ENCODE measurements at regions not wholly inside any gene's neighbourhood (a gene's known extent, or its start where the extent isn't known, plus 50 kb on each side); places are given as distances from the start of the nearest gene placed in this dataset.

DNA sequence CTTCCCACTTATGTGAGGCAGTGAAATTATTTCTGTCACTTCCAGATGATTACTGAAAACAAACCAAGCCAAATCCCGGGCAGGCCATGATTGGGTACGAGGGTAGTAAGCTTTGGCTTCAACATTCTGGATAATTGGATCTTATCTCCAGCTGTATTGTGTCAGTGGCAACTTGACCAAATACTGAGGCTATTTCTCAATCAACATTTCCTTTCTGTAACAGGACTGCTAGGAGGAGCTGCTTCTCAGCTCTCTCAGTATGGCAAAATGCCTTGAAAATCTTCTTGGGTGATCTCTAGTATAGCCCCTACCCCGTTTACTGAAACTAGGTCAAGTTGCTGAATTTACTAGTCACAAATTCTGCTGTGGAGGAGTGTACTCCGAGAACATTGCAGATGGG, 169.3 kb upstream of the FRMPD4 start:
- ATAC-seq: no peak
- no peak overlapping the region for H3K4me2 ChIP-seq (ENCODE audit: low read depth, low read length)
- in situ Hi-C loops (cut with HindIII; ENCODE audit: extremely low pct_ligation_motif_present, low pct_unique_long_range_greater_than_20kb) (no loop called here), intact Hi-C loops (cut with micrococcal nuclease; ENCODE audit: unreplicated experiment) (no loop called here)
- no peak overlapping the region for H3K4me3 ChIP-seq (replicated peaks in 1 of 3; ENCODE audit: insufficient read depth in 1 of 3, low read depth in 2 of 3, low read length in 3 of 3)
- POLR2A ChIA-PET: no interaction called here
- no peaks in the 10 kb centered on the region for H3K36me3 ChIP-seq (replicated peaks in 1 of 2; ENCODE audit: control insufficient read depth in 1 of 2, insufficient read depth in 2 of 2, low read length in 2 of 2)
- H3K4me1 ChIP-seq (ENCODE audit: insufficient read depth, low read length): no peaks in the 10 kb centered on the region
- no peaks in the 10 kb centered on the region for H4K20me1 ChIP-seq (ENCODE audit: insufficient read depth, low read length)
- H3K27ac ChIP-seq (ENCODE audit: extremely low read length, insufficient read depth, low read length): no peak overlapping the region
- CTCF ChIA-PET (ENCODE audit: low intra/inter-chr PET ratio, low total read pairs): no interaction called here
- no peak for DNase-seq (ENCODE audit: low spot score)
- FAIRE-seq: no peak
- BruUV-seq (replicated peaks): no TSS peak
- H3K79me2 ChIP-seq (ENCODE audit: insufficient read depth, low read length): no peaks in the 10 kb centered on the region
- H3K9me3 ChIP-seq (ENCODE audit: low read length): no peaks in the 10 kb centered on the region
- TF ChIP-seq CAMTA2 (CRISPR knock-in tag; IDR thresholded peaks at IDR 0.05; ENCODE audit: borderline replicate concordance): no peak
- WGBS (ENCODE audit: low lambda C conversion rate): 0% methylated on average over 3 of the region's 4 CpGs
- no peak overlapping the region for H3K9ac ChIP-seq (ENCODE audit: insufficient read depth, low read depth, low read length)
- H3K27me3 ChIP-seq (ENCODE audit: control insufficient read depth in 1 of 2, insufficient read depth in 2 of 2, low read length in 2 of 2): no peaks in the 10 kb centered on the region
- H2AFZ ChIP-seq (ENCODE audit: low read length): no peak overlapping the region

DNA sequence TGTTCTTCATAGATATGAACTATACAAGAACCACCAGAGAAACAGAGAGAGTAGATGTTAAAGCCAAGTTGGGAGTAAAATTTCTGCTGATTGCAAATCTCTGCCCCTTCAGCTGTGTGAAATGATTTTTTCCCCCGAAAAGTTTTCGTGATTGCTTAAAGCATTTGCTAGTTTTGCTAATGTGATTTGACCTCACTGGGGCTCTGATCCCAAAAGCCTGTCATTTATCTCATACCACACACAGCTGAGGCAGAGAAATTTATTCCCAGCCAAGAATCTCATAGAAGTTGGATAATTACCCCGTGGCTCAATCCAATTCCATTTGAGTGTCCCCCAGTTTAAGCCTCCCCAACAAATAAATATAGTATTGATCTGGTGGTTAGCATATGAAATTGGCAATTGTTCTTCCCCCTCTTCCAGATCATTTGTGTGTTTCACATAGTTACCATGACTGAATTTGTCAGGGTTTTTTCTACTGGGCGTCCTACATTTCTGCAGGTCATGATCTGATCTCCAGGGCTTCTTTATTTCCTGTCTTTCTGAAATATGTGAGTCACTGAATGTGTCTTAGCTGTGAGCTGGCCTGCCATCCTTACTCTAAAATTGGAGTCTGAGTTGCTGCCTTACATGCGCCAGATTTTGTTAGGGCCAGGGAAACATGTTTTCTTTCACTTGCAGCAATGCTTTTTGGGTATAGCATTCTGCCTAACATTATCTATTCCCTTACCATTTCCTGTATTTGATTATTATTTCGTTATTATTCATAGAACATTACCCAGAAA, 167.5 kb upstream of the FRMPD4 start:
- Histone ChIP-seq H4K20me1 (ENCODE audit: insufficient read depth, low read length) (no peaks in the 10 kb centered on the region), H3K4me1 (ENCODE audit: insufficient read depth, low read length) (no peaks in the 10 kb centered on the region), H3K27ac (ENCODE audit: extremely low read length, insufficient read depth, low read length) (no peak overlapping the region), H2AFZ (ENCODE audit: low read length) (no peak overlapping the region), H3K9ac (ENCODE audit: insufficient read depth, low read depth, low read length) (no peak overlapping the region), H3K27me3 (ENCODE audit: control insufficient read depth in 1 of 2, insufficient read depth in 2 of 2, low read length in 2 of 2) (no peaks in the 10 kb centered on the region), H3K9me3 (ENCODE audit: low read length) (no peaks in the 10 kb centered on the region), H3K36me3 (replicated peaks in 1 of 2; ENCODE audit: control insufficient read depth in 1 of 2, insufficient read depth in 2 of 2, low read length in 2 of 2) (no peaks in the 10 kb centered on the region), H3K4me3 (replicated peaks in 1 of 3; ENCODE audit: insufficient read depth in 1 of 3, low read depth in 2 of 3, low read length in 3 of 3) (no peak overlapping the region), H3K79me2 (ENCODE audit: insufficient read depth, low read length) (no peaks in the 10 kb centered on the region), H3K4me2 (ENCODE audit: low read depth, low read length) (no peak overlapping the region)
- no TSS peak for BruUV-seq (replicated peaks)
- DNase-seq (ENCODE audit: low spot score) (no peak), FAIRE-seq (no peak), ATAC-seq (no peak)
- in situ Hi-C loops (cut with HindIII; ENCODE audit: extremely low pct_ligation_motif_present, low pct_unique_long_range_greater_than_20kb) (no loop called here), intact Hi-C loops (cut with micrococcal nuclease; ENCODE audit: unreplicated experiment) (no loop called here)
- POLR2A ChIA-PET: no interaction called here
- CTCF ChIA-PET (ENCODE audit: low intra/inter-chr PET ratio, low total read pairs): no interaction called here
- 0% methylated on average over 6 of the region's 6 CpGs for WGBS (ENCODE audit: low lambda C conversion rate)
- TF ChIP-seq ZNF598 (CRISPR knock-in tag; IDR thresholded peaks at IDR 0.05; ENCODE audit: borderline replicate concordance): no peak
- no peak for TF ChIP-seq BCL6 (CRISPR knock-in tag; IDR thresholded peaks at IDR 0.05)
- TF ChIP-seq ZNF329 (CRISPR knock-in tag; IDR thresholded peaks at IDR 0.05; ENCODE audit: low read depth): no peak
- TF ChIP-seq, protein P1, sequence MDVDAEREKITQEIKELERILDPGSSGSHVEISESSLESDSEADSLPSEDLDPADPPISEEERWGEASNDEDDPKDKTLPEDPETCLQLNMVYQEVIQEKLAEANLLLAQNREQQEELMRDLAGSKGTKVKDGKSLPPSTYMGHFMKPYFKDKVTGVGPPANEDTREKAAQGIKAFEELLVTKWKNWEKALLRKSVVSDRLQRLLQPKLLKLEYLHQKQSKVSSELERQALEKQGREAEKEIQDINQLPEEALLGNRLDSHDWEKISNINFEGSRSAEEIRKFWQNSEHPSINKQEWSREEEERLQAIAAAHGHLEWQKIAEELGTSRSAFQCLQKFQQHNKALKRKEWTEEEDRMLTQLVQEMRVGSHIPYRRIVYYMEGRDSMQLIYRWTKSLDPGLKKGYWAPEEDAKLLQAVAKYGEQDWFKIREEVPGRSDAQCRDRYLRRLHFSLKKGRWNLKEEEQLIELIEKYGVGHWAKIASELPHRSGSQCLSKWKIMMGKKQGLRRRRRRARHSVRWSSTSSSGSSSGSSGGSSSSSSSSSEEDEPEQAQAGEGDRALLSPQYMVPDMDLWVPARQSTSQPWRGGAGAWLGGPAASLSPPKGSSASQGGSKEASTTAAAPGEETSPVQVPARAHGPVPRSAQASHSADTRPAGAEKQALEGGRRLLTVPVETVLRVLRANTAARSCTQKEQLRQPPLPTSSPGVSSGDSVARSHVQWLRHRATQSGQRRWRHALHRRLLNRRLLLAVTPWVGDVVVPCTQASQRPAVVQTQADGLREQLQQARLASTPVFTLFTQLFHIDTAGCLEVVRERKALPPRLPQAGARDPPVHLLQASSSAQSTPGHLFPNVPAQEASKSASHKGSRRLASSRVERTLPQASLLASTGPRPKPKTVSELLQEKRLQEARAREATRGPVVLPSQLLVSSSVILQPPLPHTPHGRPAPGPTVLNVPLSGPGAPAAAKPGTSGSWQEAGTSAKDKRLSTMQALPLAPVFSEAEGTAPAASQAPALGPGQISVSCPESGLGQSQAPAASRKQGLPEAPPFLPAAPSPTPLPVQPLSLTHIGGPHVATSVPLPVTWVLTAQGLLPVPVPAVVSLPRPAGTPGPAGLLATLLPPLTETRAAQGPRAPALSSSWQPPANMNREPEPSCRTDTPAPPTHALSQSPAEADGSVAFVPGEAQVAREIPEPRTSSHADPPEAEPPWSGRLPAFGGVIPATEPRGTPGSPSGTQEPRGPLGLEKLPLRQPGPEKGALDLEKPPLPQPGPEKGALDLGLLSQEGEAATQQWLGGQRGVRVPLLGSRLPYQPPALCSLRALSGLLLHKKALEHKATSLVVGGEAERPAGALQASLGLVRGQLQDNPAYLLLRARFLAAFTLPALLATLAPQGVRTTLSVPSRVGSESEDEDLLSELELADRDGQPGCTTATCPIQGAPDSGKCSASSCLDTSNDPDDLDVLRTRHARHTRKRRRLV (CRISPR knock-in tag; IDR thresholded peaks at IDR 0.05): no peak
- TF ChIP-seq, protein P2, sequence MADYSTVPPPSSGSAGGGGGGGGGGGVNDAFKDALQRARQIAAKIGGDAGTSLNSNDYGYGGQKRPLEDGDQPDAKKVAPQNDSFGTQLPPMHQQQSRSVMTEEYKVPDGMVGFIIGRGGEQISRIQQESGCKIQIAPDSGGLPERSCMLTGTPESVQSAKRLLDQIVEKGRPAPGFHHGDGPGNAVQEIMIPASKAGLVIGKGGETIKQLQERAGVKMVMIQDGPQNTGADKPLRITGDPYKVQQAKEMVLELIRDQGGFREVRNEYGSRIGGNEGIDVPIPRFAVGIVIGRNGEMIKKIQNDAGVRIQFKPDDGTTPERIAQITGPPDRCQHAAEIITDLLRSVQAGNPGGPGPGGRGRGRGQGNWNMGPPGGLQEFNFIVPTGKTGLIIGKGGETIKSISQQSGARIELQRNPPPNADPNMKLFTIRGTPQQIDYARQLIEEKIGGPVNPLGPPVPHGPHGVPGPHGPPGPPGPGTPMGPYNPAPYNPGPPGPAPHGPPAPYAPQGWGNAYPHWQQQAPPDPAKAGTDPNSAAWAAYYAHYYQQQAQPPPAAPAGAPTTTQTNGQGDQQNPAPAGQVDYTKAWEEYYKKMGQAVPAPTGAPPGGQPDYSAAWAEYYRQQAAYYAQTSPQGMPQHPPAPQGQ (CRISPR knock-in tag; IDR thresholded peaks at IDR 0.05; ENCODE audit: borderline replicate concordance): no peak

All from HepG2 (cell line).